ENCODE measurements at regions not wholly inside any gene's neighbourhood (a gene's known extent, or its start where the extent isn't known, plus 50 kb on each side); places are given as distances from the start of the nearest gene placed in this dataset.

DNA sequence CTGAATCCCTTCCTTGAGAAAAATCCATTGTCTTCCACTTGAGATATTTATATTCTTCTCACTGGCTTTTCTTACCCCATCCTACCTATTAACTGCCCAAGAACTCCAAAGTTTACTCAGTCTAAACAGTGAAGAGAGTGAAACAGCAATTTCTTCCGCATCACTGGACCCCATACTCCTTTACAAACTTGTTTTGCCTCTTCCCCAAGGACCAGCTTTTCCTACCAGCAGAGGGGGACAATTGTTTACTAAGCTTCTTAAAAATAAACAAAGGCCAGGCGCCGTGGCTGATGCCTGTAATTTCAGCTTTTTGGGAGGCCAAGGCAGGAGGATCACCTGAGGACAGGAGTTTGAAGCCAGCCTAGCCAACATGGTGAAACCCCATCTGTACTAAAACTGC lies 52.0 kb downstream of the LRATD1 start:
- Histone ChIP-seq H3K36me3 (no peaks in the 10 kb centered on the region), H3K27me3 (no peaks in the 10 kb centered on the region), H3K9me3 (no peaks in the 10 kb centered on the region), H3K27ac (no peak overlapping the region), H3K4me1 (no peaks in the 10 kb centered on the region), H3K4me3 (replicated peaks in 1 of 3) (no peak overlapping the region)
- DNase-seq: no peak
- intact Hi-C loops (cut with DNase I): no loop called here
- 42 to 64% methylated on average over 3 of the region's 3 CpGs for WGBS, 2 donors
- TF ChIP-seq, protein P1, sequence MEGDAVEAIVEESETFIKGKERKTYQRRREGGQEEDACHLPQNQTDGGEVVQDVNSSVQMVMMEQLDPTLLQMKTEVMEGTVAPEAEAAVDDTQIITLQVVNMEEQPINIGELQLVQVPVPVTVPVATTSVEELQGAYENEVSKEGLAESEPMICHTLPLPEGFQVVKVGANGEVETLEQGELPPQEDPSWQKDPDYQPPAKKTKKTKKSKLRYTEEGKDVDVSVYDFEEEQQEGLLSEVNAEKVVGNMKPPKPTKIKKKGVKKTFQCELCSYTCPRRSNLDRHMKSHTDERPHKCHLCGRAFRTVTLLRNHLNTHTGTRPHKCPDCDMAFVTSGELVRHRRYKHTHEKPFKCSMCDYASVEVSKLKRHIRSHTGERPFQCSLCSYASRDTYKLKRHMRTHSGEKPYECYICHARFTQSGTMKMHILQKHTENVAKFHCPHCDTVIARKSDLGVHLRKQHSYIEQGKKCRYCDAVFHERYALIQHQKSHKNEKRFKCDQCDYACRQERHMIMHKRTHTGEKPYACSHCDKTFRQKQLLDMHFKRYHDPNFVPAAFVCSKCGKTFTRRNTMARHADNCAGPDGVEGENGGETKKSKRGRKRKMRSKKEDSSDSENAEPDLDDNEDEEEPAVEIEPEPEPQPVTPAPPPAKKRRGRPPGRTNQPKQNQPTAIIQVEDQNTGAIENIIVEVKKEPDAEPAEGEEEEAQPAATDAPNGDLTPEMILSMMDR (IDR thresholded peaks at IDR 0.05): no peak
- no peak for TF ChIP-seq POLR2A (IDR thresholded peaks at IDR 0.05)

GRCh38 chr2:14690926-14691325 lies 58.4 kb downstream of the LRATD1 start:
- WGBS, 2 donors: 93% methylated on average over 4 of the region's 4 CpGs
- Histone ChIP-seq H3K9me3 (no peaks in the 10 kb centered on the region), H3K27me3 (no peaks in the 10 kb centered on the region), H3K4me1 (no peaks in the 10 kb centered on the region), H3K36me3 (no peaks in the 10 kb centered on the region), H3K4me3 (replicated peaks in 1 of 3) (no peak overlapping the region), H3K27ac (no peak overlapping the region)
- TF ChIP-seq, protein P1 (IDR thresholded peaks at IDR 0.05): no peak
- no peak for TF ChIP-seq POLR2A (IDR thresholded peaks at IDR 0.05)
- no peak for DNase-seq
- intact Hi-C loops (cut with DNase I): no loop called here

GRCh38 chr2:14693874-14694273 lies 61.4 kb downstream of the LRATD1 start:
- no peak for TF ChIP-seq POLR2A (IDR thresholded peaks at IDR 0.05)
- TF ChIP-seq, protein P1 (IDR thresholded peaks at IDR 0.05): no peak
- Histone ChIP-seq H3K4me3 (replicated peaks in 1 of 3) (no peak overlapping the region), H3K4me1 (no peaks in the 10 kb centered on the region), H3K36me3 (no peaks in the 10 kb centered on the region), H3K27me3 (no peaks in the 10 kb centered on the region), H3K9me3 (no peaks in the 10 kb centered on the region), H3K27ac (no peak overlapping the region)
- DNase-seq: no peak
- intact Hi-C loops (cut with DNase I): no loop called here
- 82 to 85% methylated on average over 2 of the region's 2 CpGs for WGBS, 2 donors

- no peaks in the 10 kb centered on the region for H3K9me3 ChIP-seq
- DNase-seq: no peak
- no peaks in the 10 kb centered on the region for H3K27me3 ChIP-seq
- intact Hi-C loops (cut with DNase I): no loop called here
- TF ChIP-seq, protein P1 (IDR thresholded peaks at IDR 0.05): no peak
- no peak for TF ChIP-seq POLR2A (IDR thresholded peaks at IDR 0.05)
- no peak overlapping the region for H3K27ac ChIP-seq
- H3K36me3 ChIP-seq: no peaks in the 10 kb centered on the region
- H3K4me1 ChIP-seq: no peaks in the 10 kb centered on the region
- 84 to 87% methylated on average over 2 of the region's 2 CpGs for WGBS, 2 donors
- H3K4me3 ChIP-seq (replicated peaks in 1 of 3): no peak overlapping the region
Observed at GRCh38 chr2:14700753-14701152, 68.2 kb downstream of the LRATD1 start.

GRCh38 chr2:14702258-14702657 lies 69.7 kb downstream of the LRATD1 start:
- Histone ChIP-seq H3K27ac (no peak overlapping the region), H3K27me3 (no peaks in the 10 kb centered on the region), H3K36me3 (no peaks in the 10 kb centered on the region), H3K4me3 (replicated peaks in 1 of 3) (no peak overlapping the region), H3K4me1 (no peaks in the 10 kb centered on the region), H3K9me3 (no peaks in the 10 kb centered on the region)
- TF ChIP-seq, protein P1 (IDR thresholded peaks at IDR 0.05): no peak
- no peak for TF ChIP-seq POLR2A (IDR thresholded peaks at IDR 0.05)
- no peak for DNase-seq
- WGBS, 2 donors: 93 to 94% methylated on average over 3 of the region's 3 CpGs
- intact Hi-C loops (cut with DNase I): no loop called here
